Memory B cell (primary cell): ENCODE measurements at regions not wholly inside any gene's neighbourhood (a gene's known extent, or its start where the extent isn't known, plus 50 kb on each side); places are given as distances from the start of the nearest gene placed in this dataset.
A peak's percentile ranks its signal among the peaks of the same experiment; 100 is the strongest.

Source experiments
- ATAC-seq: fragments of 150-1000 bp; cut with Tn5 transposase; 2 replicates; pipeline ENCODE4 v1.10.0; 2021; ENCODE audit warnings: low read depth, mild to moderate bottlenecking, moderate library complexity
- DNase-seq, 2 donors: peaks; one replicate each; pipeline ENCODE4 v3.0.0; 2022; ENCODE audit warnings: low spot score in 2 of 2
- H3K27ac Mint-ChIP-seq: one replicate; pipeline ENCODE4 v1.8.0; 2022; ENCODE audit warnings: mild to moderate bottlenecking, moderate library complexity, mixed read lengths
- H3K27me3 Mint-ChIP-seq: one replicate; pipeline ENCODE4 v1.8.0; 2022; ENCODE audit warnings: mixed read lengths
- H3K36me3 Mint-ChIP-seq: one replicate; pipeline ENCODE4 v1.8.0; 2022; ENCODE audit warnings: mild to moderate bottlenecking, mixed read lengths
- H3K4me1 Mint-ChIP-seq: one replicate; pipeline ENCODE4 v1.8.0; 2022; ENCODE audit warnings: mixed read lengths
- H3K4me3 Mint-ChIP-seq: one replicate; pipeline ENCODE4 v1.8.0; 2022; ENCODE audit warnings: mild to moderate bottlenecking, moderate library complexity, mixed read lengths
- H3K9me3 Mint-ChIP-seq: one replicate; pipeline ENCODE4 v1.8.0; 2022; ENCODE audit warnings: mixed read lengths

GRCh38 chr13:47206111-47206510 is 309.3 kb upstream of the HTR2A start:
- no peaks in the 10 kb centered on the region for H3K4me1 Mint-ChIP-seq
- H3K36me3 Mint-ChIP-seq, result no peaks in the 10 kb centered on the region
- H3K4me3 Mint-ChIP-seq, result no peak overlapping the region
- H3K9me3 Mint-ChIP-seq, result peaks cover 1% of the 10 kb centered on the region
- ATAC-seq (no peak), DNase-seq (no peak)
- no peak overlapping the region for H3K27ac Mint-ChIP-seq
- peaks cover 2% of the 10 kb centered on the region for H3K27me3 Mint-ChIP-seq

GRCh38 chr13:47190696-47191305 is 293.9 kb upstream of the HTR2A start:
- H3K27me3 Mint-ChIP-seq, result peaks cover 2% of the 10 kb centered on the region
- no peak overlapping the region for H3K4me3 Mint-ChIP-seq
- DNase-seq, result no peak
- ATAC-seq, result no peak
- H3K36me3 Mint-ChIP-seq, result no peaks in the 10 kb centered on the region
- no peak overlapping the region for H3K27ac Mint-ChIP-seq
- H3K4me1 Mint-ChIP-seq, result no peaks in the 10 kb centered on the region
- H3K9me3 Mint-ChIP-seq, result no peaks in the 10 kb centered on the region

- no peak for DNase-seq
- Mint-ChIP-seq H3K36me3 (no peaks in the 10 kb centered on the region), H3K4me1 (no peaks in the 10 kb centered on the region), H3K4me3 (no peak overlapping the region), H3K27me3 (peaks cover 2% of the 10 kb centered on the region), H3K9me3 (no peaks in the 10 kb centered on the region), H3K27ac (no peak overlapping the region)
- ATAC-seq, result no peak
These were observed 291.9 kb upstream of the HTR2A start for GRCh38 chr13:47188802-47189201.

- Mint-ChIP-seq H3K4me3 (no peak overlapping the region), H3K9me3 (no peaks in the 10 kb centered on the region), H3K27me3 (peaks cover 6% of the 10 kb centered on the region), H3K27ac (no peak overlapping the region), H3K4me1 (no peaks in the 10 kb centered on the region), H3K36me3 (no peaks in the 10 kb centered on the region)
- no peak for ATAC-seq
- DNase-seq, result no peak
These were observed 289.6 kb upstream of the HTR2A start for GRCh38 chr13:47186471-47186870.

- H3K4me3 Mint-ChIP-seq, result no peak overlapping the region
- peaks cover 6% of the 10 kb centered on the region for H3K27me3 Mint-ChIP-seq
- ATAC-seq (no peak), DNase-seq (no peak)
- H3K36me3 Mint-ChIP-seq, result no peaks in the 10 kb centered on the region
- H3K27ac Mint-ChIP-seq, result no peak overlapping the region
- no peaks in the 10 kb centered on the region for H3K4me1 Mint-ChIP-seq
- no peaks in the 10 kb centered on the region for H3K9me3 Mint-ChIP-seq
These were observed 287.5 kb upstream of the HTR2A start for GRCh38 chr13:47184321-47184720.

GRCh38 chr13:47179321-47179720 is 282.5 kb upstream of the HTR2A start:
- Mint-ChIP-seq H3K4me1 (no peaks in the 10 kb centered on the region), H3K27ac (no peak overlapping the region), H3K9me3 (no peaks in the 10 kb centered on the region), H3K36me3 (no peaks in the 10 kb centered on the region), H3K4me3 (no peak overlapping the region), H3K27me3 (peaks cover 10% of the 10 kb centered on the region)
- ATAC-seq (no peak), DNase-seq (no peak)

- ATAC-seq, result no peak
- no peaks in the 10 kb centered on the region for H3K9me3 Mint-ChIP-seq
- no peak overlapping the region for H3K27ac Mint-ChIP-seq
- H3K4me3 Mint-ChIP-seq, result no peak overlapping the region
- no peak for DNase-seq
- no peaks in the 10 kb centered on the region for H3K36me3 Mint-ChIP-seq
- no peaks in the 10 kb centered on the region for H3K4me1 Mint-ChIP-seq
- peaks cover 10% of the 10 kb centered on the region for H3K27me3 Mint-ChIP-seq
These were observed 281.5 kb upstream of the HTR2A start for GRCh38 chr13:47178090-47178950.

- DNase-seq (no peak), ATAC-seq (no peak)
- Mint-ChIP-seq H3K27me3 (peaks cover 10% of the 10 kb centered on the region), H3K4me3 (no peak overlapping the region), H3K4me1 (no peaks in the 10 kb centered on the region), H3K9me3 (no peaks in the 10 kb centered on the region), H3K27ac (no peak overlapping the region), H3K36me3 (no peaks in the 10 kb centered on the region)
These were observed 278.5 kb upstream of the HTR2A start for GRCh38 chr13:47175172-47175866.

GRCh38 chr13:47170971-47171370 is 274.1 kb upstream of the HTR2A start:
- Mint-ChIP-seq H3K27ac (no peak overlapping the region), H3K9me3 (no peaks in the 10 kb centered on the region), H3K36me3 (no peaks in the 10 kb centered on the region), H3K27me3 (peaks cover 7% of the 10 kb centered on the region), H3K4me1 (peaks cover 8% of the 10 kb centered on the region), H3K4me3 (no peak overlapping the region)
- DNase-seq (no peak), ATAC-seq (no peak)

GRCh38 chr13:47168618-47169017 is 271.8 kb upstream of the HTR2A start:
- Mint-ChIP-seq H3K36me3 (no peaks in the 10 kb centered on the region), H3K27me3 (peaks cover 4% of the 10 kb centered on the region), H3K9me3 (no peaks in the 10 kb centered on the region), H3K27ac (no peak overlapping the region), H3K4me3 (peak overlapping the region; percentile 19), H3K4me1 (peaks cover 8% of the 10 kb centered on the region)
- ATAC-seq (no peak), DNase-seq (no peak)

- Mint-ChIP-seq H3K4me1 (peaks cover 8% of the 10 kb centered on the region), H3K27me3 (peaks cover 5% of the 10 kb centered on the region), H3K4me3 (peak overlapping the region; percentile 19), H3K36me3 (no peaks in the 10 kb centered on the region), H3K27ac (no peak overlapping the region), H3K9me3 (no peaks in the 10 kb centered on the region)
- DNase-seq (no peak), ATAC-seq (no peak)
These were observed 271.2 kb upstream of the HTR2A start for GRCh38 chr13:47168066-47168465.

- DNase-seq (no peak), ATAC-seq (no peak)
- no peak overlapping the region for H3K27ac Mint-ChIP-seq
- no peaks in the 10 kb centered on the region for H3K36me3 Mint-ChIP-seq
- no peak overlapping the region for H3K4me3 Mint-ChIP-seq
- peaks cover 8% of the 10 kb centered on the region for H3K4me1 Mint-ChIP-seq
- H3K9me3 Mint-ChIP-seq, result no peaks in the 10 kb centered on the region
- peaks cover 5% of the 10 kb centered on the region for H3K27me3 Mint-ChIP-seq
These were observed 269.5 kb upstream of the HTR2A start for GRCh38 chr13:47166336-47166735.

- Mint-ChIP-seq H3K27me3 (peaks cover 10% of the 10 kb centered on the region), H3K36me3 (peaks cover 4% of the 10 kb centered on the region), H3K9me3 (no peaks in the 10 kb centered on the region)
These were observed 263.1 kb upstream of the HTR2A start for GRCh38 chr13:47159853-47160550.

GRCh38 chr13:47158593-47158992 is 261.7 kb upstream of the HTR2A start:
- H3K27ac Mint-ChIP-seq, result no peak overlapping the region
- ATAC-seq (no peak), DNase-seq (no peak)
- peaks cover 4% of the 10 kb centered on the region for H3K36me3 Mint-ChIP-seq
- no peak overlapping the region for H3K4me3 Mint-ChIP-seq
- no peaks in the 10 kb centered on the region for H3K4me1 Mint-ChIP-seq
- peaks cover 14% of the 10 kb centered on the region for H3K27me3 Mint-ChIP-seq
- no peaks in the 10 kb centered on the region for H3K9me3 Mint-ChIP-seq

More at GRCh38 chr13:47159853-47160550, 263.1 kb upstream of the HTR2A start:
- H3K4me3 Mint-ChIP-seq, result no peak overlapping the region
- no peak overlapping the region for H3K27ac Mint-ChIP-seq
- ATAC-seq (no peak), DNase-seq (no peak)
- no peaks in the 10 kb centered on the region for H3K4me1 Mint-ChIP-seq
